Neural progenitor cell (in vitro differentiated cells): ENCODE measurements at regions not wholly inside any gene's neighbourhood (a gene's known extent, or its start where the extent isn't known, plus 50 kb on each side); places are given as distances from the start of the nearest gene placed in this dataset.
A peak's percentile ranks its signal among the peaks of the same experiment; 100 is the strongest.

Experiments used
- DNase-seq: peaks from one replicate; pipeline ENCODE4 v3.0.0-alpha.2; 2016; ENCODE audit warnings: low spot score
- H2AFZ ChIP-seq: fragments of 200-600 bp; sonication (generic); replicated peaks from 2 replicates; pipeline ENCODE4 v1.6.1; 2016; ENCODE audit warnings: antibody characterized with exemption
- H3F3A ChIP-seq: fragments of 200-600 bp; sonication (generic); 2 replicates; pipeline ENCODE4 v1.6.1; 2016; ENCODE audit warnings: antibody characterized with exemption, low read depth
- H3K27ac ChIP-seq: fragments of 200-600 bp; sonication (generic); 2 replicates; pipeline ENCODE4 v1.5.1; 2016; ENCODE audit warnings: mild to moderate bottlenecking
- H3K27me3 ChIP-seq: fragments of 200-600 bp; sonication (generic); 2 replicates; pipeline ENCODE4 v1.6.1; 2016; ENCODE audit warnings: mild to moderate bottlenecking, moderate library complexity
- H3K36me3 ChIP-seq: fragments of 200-600 bp; sonication (generic); 2 replicates; pipeline ENCODE4 v1.5.1; 2016
- H3K4me1 ChIP-seq: fragments of 200-600 bp; sonication (generic); 2 replicates; pipeline ENCODE4 v1.6.1; 2016; ENCODE audit warnings: mixed run types
- H3K4me2 ChIP-seq: fragments of 200-600 bp; sonication (generic); 2 replicates; pipeline ENCODE4 v1.6.1; 2016
- H3K4me3 ChIP-seq: fragments of 200-600 bp; sonication (generic); 2 replicates; pipeline ENCODE4 v1.5.1; 2016
- H3K79me2 ChIP-seq: fragments of 200-600 bp; sonication (generic); 2 replicates; pipeline ENCODE4 v1.6.1; 2016; ENCODE audit warnings: low read depth
- H3K9ac ChIP-seq: fragments of 200-600 bp; sonication (generic); 2 replicates; pipeline ENCODE4 v1.6.1; 2016
- H3K9me3 ChIP-seq: fragments of 200-600 bp; sonication (generic); 2 replicates; pipeline ENCODE4 v1.5.1; 2016; ENCODE audit warnings: low read depth
- H4K20me1 ChIP-seq: fragments of 200-600 bp; sonication (generic); 2 replicates; pipeline ENCODE4 v1.6.1; 2016; ENCODE audit warnings: low read depth
- H3K27ac Mint-ChIP-seq: 3 replicates; pipeline ENCODE4 v1.8.0; 2021; ENCODE audit warnings: mixed read lengths
- H3K27me3 Mint-ChIP-seq: 2 replicates; pipeline ENCODE4 v1.8.0; 2022; ENCODE audit warnings: low read depth, mild to moderate bottlenecking, inconsistent platforms, moderate library complexity, mixed read lengths; ENCODE audit not compliant: insufficient read depth
- H3K36me3 Mint-ChIP-seq: 3 replicates; pipeline ENCODE4 v1.8.0; 2021; ENCODE audit warnings: mixed read lengths
- H3K4me1 Mint-ChIP-seq: 3 replicates; pipeline ENCODE4 v1.8.0; 2021; ENCODE audit warnings: mixed read lengths
- H3K4me3 Mint-ChIP-seq: 3 replicates; pipeline ENCODE4 v1.8.0; 2021; ENCODE audit warnings: mild to moderate bottlenecking, moderate library complexity, mixed read lengths
- H3K9me3 Mint-ChIP-seq: 3 replicates; pipeline ENCODE4 v1.8.0; 2020; ENCODE audit warnings: mixed read lengths
- CTCF ChIP-seq: fragments of 200-600 bp; sonication (generic); IDR thresholded peaks from 2 replicates; pipeline ENCODE4 v1.5.1; 2017; ENCODE audit warnings: antibody characterized with exemption, mild to moderate bottlenecking
- EZH2 ChIP-seq: fragments of 200-600 bp; sonication (generic); IDR thresholded peaks from 2 replicates; pipeline ENCODE4 v1.6.1; 2017; ENCODE audit warnings: antibody characterized with exemption, mild to moderate bottlenecking, moderate library complexity
- EZH2phosphoT487 ChIP-seq: fragments of 200-600 bp; sonication (generic); IDR thresholded peaks from 2 replicates; pipeline ENCODE4 v1.6.1; 2017; ENCODE audit warnings: antibody characterized with exemption

GRCh38 chr2:219918944-219919343 lies 291.5 kb downstream of the SLC4A3 start:
- Mint-ChIP-seq H3K36me3 (no peaks in the 10 kb centered on the region), H3K4me3 (no peak overlapping the region), H3K9me3 (peaks cover 3% of the 10 kb centered on the region), H3K4me1 (peaks cover 44% of the 10 kb centered on the region), H3K27me3 (peaks cover 3% of the 10 kb centered on the region), H3K27ac (no peak overlapping the region)
- H2AFZ ChIP-seq: no peak overlapping the region
- no peak for TF ChIP-seq CTCF
- TF ChIP-seq EZH2: no peak
- no peak for TF ChIP-seq EZH2phosphoT487
- H3F3A ChIP-seq: peaks cover 58% of the 10 kb centered on the region
- peaks cover 16% of the 10 kb centered on the region for H4K20me1 ChIP-seq
- DNase-seq: no peak
- H3K4me1 ChIP-seq: peaks cover 70% of the 10 kb centered on the region
- H3K4me3 ChIP-seq: no peak overlapping the region
- no peak overlapping the region for H3K9ac ChIP-seq
- H3K27ac ChIP-seq: no peak overlapping the region
- no peaks in the 10 kb centered on the region for H3K9me3 ChIP-seq
- no peaks in the 10 kb centered on the region for H3K27me3 ChIP-seq
- H3K36me3 ChIP-seq: no peaks in the 10 kb centered on the region
- H3K4me2 ChIP-seq: peak overlapping the region; percentile 61
- no peaks in the 10 kb centered on the region for H3K79me2 ChIP-seq

GRCh38 chr2:219919506-219919905 lies 292.1 kb downstream of the SLC4A3 start:
- Mint-ChIP-seq H3K36me3 (no peaks in the 10 kb centered on the region), H3K9me3 (peaks cover 3% of the 10 kb centered on the region), H3K27me3 (peaks cover 3% of the 10 kb centered on the region), H3K4me1 (peaks cover 43% of the 10 kb centered on the region), H3K27ac (no peak overlapping the region), H3K4me3 (no peak overlapping the region)
- DNase-seq: peak; percentile 58
- Histone ChIP-seq H3F3A (peaks cover 58% of the 10 kb centered on the region), H3K9ac (no peak overlapping the region), H3K27me3 (no peaks in the 10 kb centered on the region), H3K36me3 (no peaks in the 10 kb centered on the region), H3K27ac (peak overlapping the region; percentile 22), H3K4me2 (peak overlapping the region; percentile 61), H3K9me3 (no peaks in the 10 kb centered on the region), H3K4me1 (peaks cover 70% of the 10 kb centered on the region), H3K4me3 (no peak overlapping the region), H4K20me1 (peaks cover 16% of the 10 kb centered on the region), H3K79me2 (no peaks in the 10 kb centered on the region), H2AFZ (no peak overlapping the region)
- TF ChIP-seq CTCF (no peak), EZH2phosphoT487 (no peak), EZH2 (no peak)

- Histone ChIP-seq H3K36me3 (no peaks in the 10 kb centered on the region), H3K9me3 (no peaks in the 10 kb centered on the region), H3K27ac (no peak overlapping the region), H2AFZ (no peak overlapping the region), H3F3A (no peaks in the 10 kb centered on the region), H3K9ac (no peak overlapping the region), H3K4me1 (no peaks in the 10 kb centered on the region), H4K20me1 (no peaks in the 10 kb centered on the region), H3K27me3 (no peaks in the 10 kb centered on the region), H3K4me2 (no peak overlapping the region), H3K4me3 (no peak overlapping the region), H3K79me2 (no peaks in the 10 kb centered on the region)
- no peak overlapping the region for H3K4me3 Mint-ChIP-seq
- TF ChIP-seq EZH2phosphoT487 (no peak), EZH2 (no peak), CTCF (no peak)
- H3K27ac Mint-ChIP-seq: no peak overlapping the region
- H3K4me1 Mint-ChIP-seq: peaks cover 8% of the 10 kb centered on the region
- no peaks in the 10 kb centered on the region for H3K36me3 Mint-ChIP-seq
- no peaks in the 10 kb centered on the region for H3K27me3 Mint-ChIP-seq
- DNase-seq: no peak
- peaks cover 4% of the 10 kb centered on the region for H3K9me3 Mint-ChIP-seq
Measured at GRCh38 chr2:219929835-219930234, 302.4 kb downstream of the SLC4A3 start.

- Mint-ChIP-seq H3K4me1 (no peaks in the 10 kb centered on the region), H3K27ac (no peak overlapping the region), H3K9me3 (peaks cover 4% of the 10 kb centered on the region), H3K27me3 (peaks cover 2% of the 10 kb centered on the region), H3K36me3 (no peaks in the 10 kb centered on the region), H3K4me3 (no peak overlapping the region)
- H3K9ac ChIP-seq: no peak overlapping the region
- no peak overlapping the region for H2AFZ ChIP-seq
- H3F3A ChIP-seq: no peaks in the 10 kb centered on the region
- H3K4me3 ChIP-seq: no peak overlapping the region
- H3K4me2 ChIP-seq: no peak overlapping the region
- no peak for DNase-seq
- no peaks in the 10 kb centered on the region for H3K9me3 ChIP-seq
- H3K27me3 ChIP-seq: no peaks in the 10 kb centered on the region
- no peaks in the 10 kb centered on the region for H3K79me2 ChIP-seq
- H3K27ac ChIP-seq: no peak overlapping the region
- no peaks in the 10 kb centered on the region for H4K20me1 ChIP-seq
- H3K36me3 ChIP-seq: no peaks in the 10 kb centered on the region
- TF ChIP-seq EZH2: no peak
- TF ChIP-seq EZH2phosphoT487: no peak
- no peak for TF ChIP-seq CTCF
- no peaks in the 10 kb centered on the region for H3K4me1 ChIP-seq
Measured at GRCh38 chr2:219939647-219940046, 312.2 kb downstream of the SLC4A3 start.
